B cell (primary cell): ENCODE measurements at regions not wholly inside any gene's neighbourhood (a gene's known extent, or its start where the extent isn't known, plus 50 kb on each side); places are given as distances from the start of the nearest gene placed in this dataset.

Experiments used
- ATAC-seq: fragments of 200-7000 bp; cut with Tn5 transposase; one replicate; pipeline ENCODE4 v1.10.0; 2021; ENCODE audit warnings: low read depth, mild to moderate bottlenecking, moderate number of reproducible peaks, moderate library complexity
- CTCF ChIA-PET: fragments of 350-600 bp; sonication (Branson Sonifier 250); formaldehyde crosslinking; loops from one replicate; lab custom pipeline; 2021; ENCODE audit warnings: antibody characterized with exemption, inconsistent platforms; lab: Charles Lee
- POLR2A ChIA-PET: fragments of 350-600 bp; sonication (Branson Sonifier 250); formaldehyde crosslinking; loops from one replicate; lab custom pipeline; 2021; ENCODE audit warnings: antibody characterized with exemption; lab: Charles Lee
- DNase-seq: peaks from one replicate; pipeline ENCODE4 v3.0.0; 2013
- H2AFZ ChIP-seq: 2 replicates; pipeline ENCODE4 v1.6.1; 2012; ENCODE audit warnings: mild to moderate bottlenecking, low read depth, low read length; ENCODE audit not compliant: insufficient read depth, poor library complexity, severe bottlenecking
- H3K27ac ChIP-seq, 2 donors: 1 replicate in 1 of 2; 2 replicates in 1 of 2; pipeline ENCODE4 v1.5.1; 2012 to 2013; ENCODE audit warnings: low read length in 2 of 2, mild to moderate bottlenecking in 2 of 2, moderate library complexity in 1 of 2
- H3K27me3 ChIP-seq, 4 experiments: fragments of 200-600 bp in 1 of 4; sonication (generic) in 1 of 4; replicated peaks in 1 of 4; 1 replicate in 2 of 4; 2 replicates in 2 of 4; pipeline versions ENCODE4 v1.6.1 to v1.7.0; 2013 to 2016; ENCODE audit warnings: low read length in 3 of 4, mild to moderate bottlenecking in 2 of 4, mixed read lengths in 1 of 4, moderate library complexity in 1 of 4; ENCODE audit not compliant: insufficient read depth in 4 of 4, control insufficient read depth in 3 of 4; ENCODE audit errors: control extremely low read depth in 1 of 4
- H3K36me3 ChIP-seq, 2 experiments: replicated peaks in 1 of 2; 1 replicate in 1 of 2; 2 replicates in 1 of 2; pipeline versions ENCODE4 v1.6.1 to v1.7.1; 2013; ENCODE audit warnings: low read length in 1 of 2; ENCODE audit not compliant: insufficient read depth in 2 of 2, control insufficient read depth in 1 of 2; ENCODE audit errors: control extremely low read depth in 1 of 2, extremely low read depth in 1 of 2
- H3K4me1 ChIP-seq, 2 donors: fragments of 200-600 bp in 1 of 2; sonication (generic) in 1 of 2; 1 replicate in 1 of 2; 2 replicates in 1 of 2; pipeline versions ENCODE4 v1.5.1 to v1.6.1; 2013 to 2017; ENCODE audit warnings: low read length in 2 of 2; ENCODE audit not compliant: control insufficient read depth in 2 of 2, insufficient read depth in 2 of 2
- H3K4me2 ChIP-seq: replicated peaks from 2 replicates; pipeline ENCODE3; 2012; ENCODE audit warnings: mild to moderate bottlenecking, low read depth, low read length; ENCODE audit not compliant: poor library complexity, severe bottlenecking
- H3K4me3 ChIP-seq, 5 experiments: fragments of 200-600 bp in 1 of 5; sonication (generic) in 1 of 5; 1 replicate in 3 of 5; 2 replicates in 2 of 5; pipeline versions ENCODE4 v1.5.1 to v1.7.0; 2011 to 2016; ENCODE audit warnings: low read length in 4 of 5, mild to moderate bottlenecking in 4 of 5, low read depth in 2 of 5, control low read depth in 1 of 5, moderate library complexity in 1 of 5; ENCODE audit not compliant: insufficient read depth in 1 of 5; ENCODE audit errors: control extremely low read depth in 1 of 5, extremely low read depth in 1 of 5
- H3K79me2 ChIP-seq: fragments of 200-600 bp; sonication (generic); one replicate; pipeline ENCODE4 v1.6.0; 2016; ENCODE audit warnings: low read length; ENCODE audit not compliant: control insufficient read depth, insufficient read depth
- H3K9ac ChIP-seq: fragments of 200-600 bp; sonication (generic); 2 replicates; pipeline ENCODE4 v1.6.1; 2017; ENCODE audit warnings: mild to moderate bottlenecking, low read length, moderate library complexity
- H3K9me3 ChIP-seq, 3 donors: one replicate each; pipeline versions ENCODE4 v1.6.1 to v1.7.1; 2013; ENCODE audit warnings: low read length in 2 of 3; ENCODE audit not compliant: control insufficient read depth in 2 of 3, insufficient read depth in 1 of 3; ENCODE audit errors: control extremely low read depth in 1 of 3
- H4K20me1 ChIP-seq: 2 replicates; pipeline ENCODE4 v1.6.0; 2012; ENCODE audit warnings: mild to moderate bottlenecking, low read length; ENCODE audit not compliant: insufficient read depth, control insufficient read depth, poor library complexity, severe bottlenecking
- H3K27ac Mint-ChIP-seq: one replicate; pipeline ENCODE4 v1.8.0; 2021; ENCODE audit warnings: mixed read lengths
- H3K27me3 Mint-ChIP-seq: one replicate; pipeline ENCODE4 v1.8.0; 2021; ENCODE audit warnings: mixed read lengths
- H3K4me1 Mint-ChIP-seq: one replicate; pipeline ENCODE4 v1.8.0; 2021; ENCODE audit warnings: mixed read lengths
- H3K4me3 Mint-ChIP-seq: one replicate; pipeline ENCODE4 v1.8.0; 2021; ENCODE audit warnings: mixed read lengths
- H3K9me3 Mint-ChIP-seq: one replicate; pipeline ENCODE4 v1.8.0; 2022; ENCODE audit warnings: mixed read lengths; ENCODE audit not compliant: insufficient read depth
- CTCF ChIP-seq: fragments of 200-600 bp; IDR thresholded peaks from one replicate; pipeline ENCODE4 v1.8.0; 2022; ENCODE audit warnings: antibody characterized with exemption, mild to moderate bottlenecking
- EZH2 ChIP-seq: IDR thresholded peaks from 2 replicates; pipeline ENCODE4 v1.6.1; 2012; ENCODE audit warnings: borderline replicate concordance, low read depth, mild to moderate bottlenecking, moderate library complexity, low read length; ENCODE audit not compliant: insufficient read depth, poor library complexity, severe bottlenecking
- WGBS: methylation state at CpG from one replicate; pipeline ENCODE4 v1.1.5; 2013; ENCODE audit warnings: missing lambda C conversion rate; ENCODE audit not compliant: insufficient coverage; 5-methylcytosine and 5-hydroxymethylcytosine counted together
- intact Hi-C: fragments of 100-400 bp; cut with micrococcal nuclease; formaldehyde crosslinking; loops from one replicate; pipeline ENCODE4 v1.10.0; 2022

- no peak for TF ChIP-seq EZH2
- no peak for TF ChIP-seq CTCF
- no peak overlapping the region for H3K4me2 ChIP-seq
- no peak overlapping the region for H2AFZ ChIP-seq
- no peaks in the 10 kb centered on the region for H3K27me3 ChIP-seq
- CTCF ChIA-PET = no interaction called here
- H3K4me3 ChIP-seq = no peak overlapping the region
- intact Hi-C loops = no loop called here
- ATAC-seq = no peak
- H3K27ac ChIP-seq = no peak overlapping the region
- peaks cover 16% of the 10 kb centered on the region for H3K4me1 Mint-ChIP-seq
- no peaks in the 10 kb centered on the region for H3K27me3 Mint-ChIP-seq
- DNase-seq = no peak
- POLR2A ChIA-PET = no interaction called here
- 61% methylated on average over 3 of the region's 4 CpGs for WGBS
- no peak overlapping the region for H3K4me3 Mint-ChIP-seq
- H3K9me3 Mint-ChIP-seq = no peaks in the 10 kb centered on the region
- H4K20me1 ChIP-seq = no peaks in the 10 kb centered on the region
- H3K9ac ChIP-seq = no peak overlapping the region
- H3K27ac Mint-ChIP-seq = no peak overlapping the region
- H3K9me3 ChIP-seq = no peaks in the 10 kb centered on the region
- H3K4me1 ChIP-seq = peaks cover 16 to 19% of the 10 kb centered on the region in 2 donors
- no peaks in the 10 kb centered on the region for H3K36me3 ChIP-seq
- no peaks in the 10 kb centered on the region for H3K79me2 ChIP-seq
These were observed 413.6 kb upstream of the TCF4 start for GRCh38 chr18:56001576-56001975.

- Histone ChIP-seq H2AFZ (no peak overlapping the region), H3K4me3 (no peak overlapping the region), H3K36me3 (no peaks in the 10 kb centered on the region), H3K9me3 (no peaks in the 10 kb centered on the region), H3K79me2 (no peaks in the 10 kb centered on the region), H4K20me1 (no peaks in the 10 kb centered on the region), H3K4me1 (peaks cover 18 to 22% of the 10 kb centered on the region in 2 donors), H3K27me3 (no peaks in the 10 kb centered on the region), H3K27ac (no peak overlapping the region), H3K9ac (no peak overlapping the region), H3K4me2 (no peak overlapping the region)
- no peaks in the 10 kb centered on the region for H3K27me3 Mint-ChIP-seq
- intact Hi-C loops = no loop called here
- no peaks in the 10 kb centered on the region for H3K9me3 Mint-ChIP-seq
- H3K27ac Mint-ChIP-seq = no peak overlapping the region
- WGBS = no CpG with 5 or more reads among the region's 6 CpGs
- no peak for ATAC-seq
- DNase-seq = no peak
- no peak overlapping the region for H3K4me3 Mint-ChIP-seq
- CTCF ChIA-PET = no interaction called here
- peaks cover 20% of the 10 kb centered on the region for H3K4me1 Mint-ChIP-seq
- TF ChIP-seq EZH2 (no peak), CTCF (no peak)
- POLR2A ChIA-PET = no interaction called here
These were observed 412.0 kb upstream of the TCF4 start for GRCh38 chr18:56000041-56000440.
